Mucosa of gallbladder (tissue), 1 donor: ENCODE measurements at regions not wholly inside any gene's neighbourhood (a gene's known extent, or its start where the extent isn't known, plus 50 kb on each side); places are given as distances from the start of the nearest gene placed in this dataset.

Experiments
- DNase-seq: peaks from one replicate; pipeline ENCODE4 v3.0.0-alpha.2; 2020; ENCODE audit warnings: low spot score
- donor health status: DM: no; HTN: no; CAD: no.

DNA sequence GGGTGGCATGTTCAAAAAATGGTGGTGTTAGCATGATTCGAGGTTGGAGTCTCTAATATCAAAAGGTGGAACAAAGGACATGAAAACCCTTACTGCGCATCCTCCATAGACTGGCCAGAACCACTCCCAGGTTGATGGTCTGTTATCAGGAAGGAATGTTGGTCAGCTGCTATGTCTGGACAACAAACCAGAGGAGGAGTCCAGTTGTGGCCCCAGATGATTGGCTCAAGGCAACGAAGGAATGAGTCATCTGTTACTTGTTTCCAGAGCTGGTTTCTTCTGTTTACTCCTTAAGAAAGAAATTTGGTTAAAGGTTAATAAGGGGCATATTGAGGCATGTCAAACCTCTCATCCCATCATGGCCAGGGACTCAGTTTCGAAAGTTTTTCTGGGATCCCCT, 56.8 kb upstream of the GRIA4 start:
- no peak for DNase-seq

DNA sequence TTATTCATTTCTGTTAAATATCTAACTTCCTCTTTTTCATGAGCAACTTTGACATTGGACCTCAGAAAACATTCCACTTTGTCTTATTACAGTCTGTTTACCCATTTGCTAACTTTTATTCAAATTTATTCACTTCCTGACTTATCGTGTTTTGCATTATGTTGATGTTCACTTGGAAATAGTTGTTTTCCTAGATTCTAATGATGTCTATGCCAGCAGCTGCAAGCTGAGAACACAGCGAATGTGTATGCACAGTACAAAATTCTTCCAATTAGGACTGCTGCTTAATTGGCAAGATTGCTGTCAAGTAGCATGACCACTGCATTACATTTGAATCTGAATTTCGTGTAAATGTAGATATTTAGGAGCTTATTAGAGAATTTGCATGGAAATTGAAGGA, 61.5 kb upstream of the GRIA4 start:
- no peak for DNase-seq

DNA sequence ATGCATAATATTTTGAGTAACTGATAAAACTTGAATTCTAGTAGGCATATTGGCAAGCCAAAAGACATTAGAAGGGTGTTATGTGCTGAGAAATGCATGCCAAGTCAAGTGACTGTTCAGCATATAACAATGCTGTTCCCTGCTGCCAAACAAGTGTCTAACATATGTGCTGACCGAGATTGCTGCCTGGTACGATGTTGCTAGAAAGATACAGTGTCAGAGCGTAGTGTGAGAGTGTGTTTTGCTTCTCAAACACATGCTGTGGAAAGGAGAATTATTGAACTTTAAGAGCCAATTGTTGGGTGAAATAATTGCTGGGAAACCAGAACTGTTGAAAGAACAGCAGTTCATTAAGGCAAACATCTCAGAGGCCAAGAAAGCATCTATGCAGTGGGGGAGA, 71.3 kb upstream of the GRIA4 start:
- DNase-seq: no peak

DNA sequence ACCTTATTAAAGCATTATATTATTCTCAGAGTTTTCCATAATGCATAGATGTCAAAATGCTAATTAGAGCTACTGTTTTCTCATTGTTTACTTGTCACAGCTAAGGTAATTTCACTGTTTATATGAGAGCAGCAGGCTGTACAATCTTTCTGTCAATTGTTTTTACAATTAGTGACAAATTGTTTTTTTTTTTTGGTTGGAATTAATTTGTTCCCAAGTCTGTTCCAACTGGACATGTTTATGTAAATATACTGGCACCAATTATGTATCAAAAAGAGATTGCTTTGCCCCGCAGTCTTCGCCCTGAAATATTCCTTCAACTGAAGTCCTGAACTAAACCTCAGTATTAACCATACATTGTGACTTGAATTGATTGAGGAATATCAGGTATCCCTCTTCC, 72.3 kb upstream of the GRIA4 start:
- no peak for DNase-seq

DNA sequence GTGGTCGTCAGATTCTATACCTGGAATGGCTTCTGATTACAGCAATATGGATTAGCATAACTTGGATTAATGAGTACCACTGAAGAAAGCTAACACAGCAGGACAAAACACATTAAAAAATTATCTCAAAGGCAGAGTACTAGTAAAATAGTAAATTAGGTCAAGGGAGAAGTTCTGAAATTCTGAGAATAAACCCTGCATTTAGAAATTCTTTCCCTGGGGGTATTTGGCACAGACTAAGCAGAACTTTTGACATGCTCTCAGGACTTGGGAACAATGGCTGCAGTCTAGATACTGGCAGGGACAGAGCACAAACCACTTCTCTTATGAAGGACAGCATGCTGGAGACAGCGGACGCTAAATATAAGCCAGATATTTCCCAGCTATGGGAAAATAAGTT, 85.6 kb upstream of the GRIA4 start:
- DNase-seq: no peak

DNA sequence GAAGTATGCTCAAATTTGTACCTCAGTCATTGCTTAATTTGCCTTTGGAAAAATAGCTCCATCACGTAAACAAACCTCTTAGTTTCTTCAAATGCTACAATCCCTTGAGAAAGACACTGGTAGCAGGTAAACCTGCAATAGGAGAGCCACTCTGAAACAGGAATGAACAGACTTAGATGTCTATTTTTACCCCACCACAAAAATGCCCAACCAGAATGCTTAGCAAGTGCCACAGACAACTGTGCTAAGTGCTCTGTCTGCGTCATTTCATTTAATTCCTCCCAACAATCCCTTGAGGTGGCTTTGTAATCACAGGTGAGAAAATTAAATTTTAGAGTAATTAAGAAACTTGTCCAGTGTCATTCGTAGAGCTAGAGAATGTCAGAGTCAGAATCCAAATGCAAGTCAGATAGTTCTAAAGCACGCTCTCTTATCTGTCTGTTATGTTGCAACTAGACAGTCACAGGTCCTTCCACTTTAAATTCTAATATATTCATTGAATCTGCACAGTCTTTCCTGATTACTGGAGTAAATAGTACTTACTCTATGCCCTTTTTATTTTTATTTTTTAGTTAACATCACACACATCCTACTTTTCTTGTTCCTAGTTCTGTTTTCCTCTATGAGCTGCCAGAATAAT, 89.0 kb upstream of the GRIA4 start:
- no peak for DNase-seq

DNA sequence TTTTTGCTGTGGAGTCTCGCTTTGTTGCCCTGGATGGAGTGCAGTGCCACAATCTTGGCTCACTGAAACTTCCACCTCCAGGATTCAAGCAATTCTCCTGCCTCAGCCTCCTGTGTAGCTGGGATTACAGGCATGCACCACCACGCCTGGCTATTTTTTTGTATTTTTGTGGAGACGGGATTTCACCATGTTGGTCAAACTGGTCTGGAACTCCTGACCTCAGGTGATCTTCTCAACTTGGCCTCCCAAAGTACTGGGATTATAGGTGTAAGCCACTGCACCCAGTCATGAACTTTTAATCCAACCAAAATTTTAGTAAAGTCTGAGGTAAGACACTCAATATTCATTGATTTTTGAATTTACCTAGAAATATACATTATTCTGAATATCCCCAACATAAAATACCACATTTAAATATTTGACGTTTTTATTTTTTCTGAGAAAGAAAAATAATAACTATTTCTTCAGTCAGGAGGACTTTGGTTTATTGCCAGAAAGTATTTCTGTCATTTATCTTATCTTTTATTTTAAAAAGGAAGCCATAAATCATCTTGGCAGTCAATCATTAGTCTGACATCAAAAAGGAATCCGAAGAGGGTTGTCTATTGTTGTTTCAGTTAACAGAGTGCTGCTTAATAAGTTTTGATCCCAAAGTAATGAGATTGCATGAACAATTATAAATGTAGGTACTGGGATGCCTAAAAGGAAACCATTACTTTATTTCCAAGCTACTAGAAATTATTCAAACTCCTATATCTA, 102.2 kb upstream of the GRIA4 start:
- no peak for DNase-seq

DNA sequence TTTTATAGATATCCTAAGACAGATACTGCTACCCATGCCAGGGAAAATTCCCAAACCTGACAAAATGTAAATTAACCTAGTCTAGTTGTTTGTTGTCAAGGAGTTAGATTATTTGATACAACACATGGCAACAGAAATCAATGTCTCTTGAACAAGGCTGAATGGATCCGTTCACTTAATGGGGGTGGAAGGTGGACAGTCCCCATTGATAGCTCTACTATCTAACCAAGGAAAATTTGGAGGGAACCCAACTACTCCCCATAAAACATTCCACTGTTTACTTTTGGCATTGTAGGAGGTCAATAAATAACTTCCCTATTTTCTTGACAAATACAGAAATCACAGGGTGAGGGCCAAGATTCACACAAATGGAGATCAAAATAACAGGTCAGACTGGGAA, 117.9 kb upstream of the GRIA4 start:
- no peak for DNase-seq

DNA sequence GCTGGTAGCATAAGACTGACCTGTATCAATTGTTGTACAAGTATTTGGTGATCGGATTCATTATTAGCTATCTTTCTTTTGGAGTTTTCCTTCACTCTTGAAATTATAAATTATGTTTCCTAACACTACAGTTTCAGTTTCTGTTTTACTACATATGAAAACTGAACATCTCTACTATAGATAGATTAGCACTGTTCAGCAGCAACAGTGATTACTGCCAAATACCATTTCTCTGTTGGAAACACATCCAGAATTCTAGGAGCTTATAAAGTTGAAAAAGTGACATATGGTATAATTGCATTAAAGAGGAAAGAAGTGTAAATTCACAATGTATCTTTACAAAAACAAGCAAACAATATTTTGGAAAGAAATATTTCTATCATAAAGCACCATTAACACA, 118.5 kb upstream of the GRIA4 start:
- no peak for DNase-seq

DNA sequence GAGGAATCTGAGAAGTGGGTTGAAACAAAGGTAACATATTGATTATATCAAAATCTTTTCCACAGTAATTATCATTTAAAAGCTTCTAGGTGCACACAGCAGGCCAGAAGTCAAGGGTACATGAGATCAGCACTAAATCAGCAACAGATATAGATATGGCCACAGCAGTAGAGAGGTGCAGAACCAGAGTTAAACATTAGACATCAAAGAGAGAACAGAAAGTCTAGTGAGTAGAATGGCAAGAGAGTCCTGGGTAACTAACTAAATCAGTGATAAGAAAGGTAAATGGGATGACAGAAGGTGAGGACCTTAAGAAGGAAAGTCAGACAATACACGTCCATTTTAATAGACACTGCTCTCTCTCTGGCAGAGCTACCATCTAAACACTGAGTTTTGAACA, 119.5 kb upstream of the GRIA4 start:
- DNase-seq: no peak

DNA sequence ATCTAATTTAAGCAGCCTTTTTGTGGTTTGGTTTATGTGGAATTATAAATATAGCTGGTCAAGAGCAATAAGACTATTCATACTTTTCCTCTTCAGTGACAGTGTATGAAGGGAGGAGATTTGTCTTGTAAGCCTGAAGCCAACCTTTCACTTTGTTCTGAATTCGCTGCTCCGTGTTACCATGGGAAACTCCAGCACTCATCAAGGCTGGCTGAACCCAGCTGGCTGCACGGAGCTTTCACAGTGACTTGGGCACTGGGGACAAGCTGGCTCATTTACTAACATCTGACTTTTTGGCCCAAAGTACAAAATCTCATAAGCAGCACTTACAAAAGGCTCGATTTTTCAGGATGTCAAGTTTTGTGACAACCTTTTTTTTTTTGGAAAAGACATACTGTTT, 120.4 kb upstream of the GRIA4 start:
- no peak for DNase-seq

DNA sequence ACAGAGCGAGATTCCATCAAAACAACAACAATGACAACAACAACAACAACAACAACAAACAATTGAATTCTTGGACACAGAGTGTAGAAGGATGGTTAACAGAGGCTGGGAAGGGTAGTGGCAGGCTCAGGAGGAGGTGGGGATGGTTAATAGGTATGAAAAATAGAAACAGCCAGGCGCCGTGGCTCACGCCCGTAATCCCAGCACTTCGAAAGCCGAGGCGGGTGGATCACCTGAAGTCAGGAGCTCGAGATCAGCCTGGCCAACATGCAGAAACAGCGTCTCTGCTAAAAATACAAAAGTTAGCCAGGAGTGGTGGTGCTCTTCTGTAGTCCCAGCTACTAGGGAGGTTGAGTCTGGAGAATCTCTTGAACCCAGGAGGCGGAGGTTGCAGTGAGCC, 122.9 kb upstream of the GRIA4 start:
- DNase-seq: no peak

DNA sequence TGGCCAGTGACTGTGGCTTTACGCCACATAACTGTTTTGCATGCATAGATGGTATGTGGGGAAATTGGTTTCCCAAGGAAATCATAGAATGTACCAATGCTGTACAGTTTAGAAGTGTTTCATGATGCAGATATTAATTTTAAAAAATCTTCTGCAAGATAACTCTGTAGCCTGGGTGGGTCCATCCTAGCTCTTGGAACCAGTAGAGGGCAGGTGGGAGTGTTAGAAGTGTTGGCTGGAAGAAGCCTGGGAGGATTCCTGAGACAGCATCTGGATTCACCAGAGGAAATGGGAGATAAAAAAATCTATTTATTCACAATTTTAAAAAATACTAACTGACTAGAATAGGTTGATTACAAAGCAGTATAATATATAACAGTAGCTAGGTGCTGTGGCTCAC, 139.9 kb upstream of the GRIA4 start:
- no peak for DNase-seq

DNA sequence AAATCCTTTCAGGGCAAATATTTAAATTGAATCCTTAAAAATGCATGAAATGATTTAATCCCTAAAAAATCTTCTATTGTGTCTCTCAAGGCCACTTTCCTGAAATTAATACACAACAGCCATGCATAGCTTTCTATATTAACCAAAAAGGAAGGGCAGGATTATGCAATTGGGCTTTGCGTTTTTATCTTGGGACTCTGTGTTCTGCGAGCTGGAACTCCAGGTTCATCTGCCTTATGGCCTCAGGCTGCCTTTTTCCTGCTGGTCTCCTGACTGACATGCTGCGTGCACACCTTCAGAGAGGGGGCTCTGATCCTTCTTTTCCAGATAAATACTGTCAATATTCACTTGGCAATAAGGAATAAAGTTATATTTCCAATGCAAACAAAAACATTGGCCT, 141.7 kb upstream of the GRIA4 start:
- no peak for DNase-seq

DNA sequence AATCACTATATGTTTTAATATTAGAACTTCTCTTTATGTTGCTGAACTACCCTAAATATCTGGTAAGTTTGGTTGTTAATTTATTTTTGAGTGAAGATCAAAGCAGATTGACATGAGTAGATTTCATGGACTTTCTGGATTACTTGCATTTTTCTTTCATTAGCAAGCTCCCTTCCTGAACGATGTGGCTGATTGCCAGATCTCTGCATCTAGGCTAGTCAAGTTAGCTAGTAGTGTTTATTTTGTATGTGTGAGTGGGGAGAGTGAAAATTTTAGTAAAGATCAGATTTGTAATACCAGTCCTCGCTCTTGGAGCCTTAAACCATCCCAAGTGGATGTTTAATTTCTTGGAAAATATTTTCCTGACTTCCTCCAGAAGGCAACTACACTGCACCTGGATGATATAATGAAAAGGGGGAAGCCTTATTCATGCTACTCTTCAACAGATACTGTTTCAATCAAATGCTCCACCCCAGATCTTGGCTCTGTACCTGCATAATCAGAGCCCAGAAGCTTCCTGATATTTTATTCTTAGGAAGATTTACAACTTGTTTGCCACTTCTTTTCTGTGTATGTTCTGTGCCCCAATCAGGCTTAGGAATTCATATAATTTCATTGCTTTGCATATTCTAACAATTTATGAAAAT, 143.2 kb upstream of the GRIA4 start:
- no peak for DNase-seq

DNA sequence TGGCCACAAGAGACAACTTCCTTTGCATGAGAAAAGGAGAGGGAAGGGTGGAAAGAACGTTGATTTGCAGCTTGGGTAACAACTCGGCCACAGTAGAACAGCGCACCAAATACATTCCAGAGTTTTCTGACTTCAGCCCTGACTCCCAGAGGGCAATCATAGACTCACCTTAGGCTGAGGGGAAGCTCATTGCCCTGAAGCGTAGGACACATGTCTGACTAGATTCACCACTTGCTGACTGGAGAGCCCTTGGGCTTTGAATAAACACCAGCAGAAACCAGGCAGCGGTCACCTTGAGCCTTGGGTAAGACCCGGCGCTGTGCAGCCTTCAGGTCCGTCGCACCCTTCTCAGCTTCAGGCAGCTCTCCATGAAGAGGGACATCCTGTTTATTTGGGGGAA, 151.8 kb upstream of the GRIA4 start:
- no peak for DNase-seq

DNA sequence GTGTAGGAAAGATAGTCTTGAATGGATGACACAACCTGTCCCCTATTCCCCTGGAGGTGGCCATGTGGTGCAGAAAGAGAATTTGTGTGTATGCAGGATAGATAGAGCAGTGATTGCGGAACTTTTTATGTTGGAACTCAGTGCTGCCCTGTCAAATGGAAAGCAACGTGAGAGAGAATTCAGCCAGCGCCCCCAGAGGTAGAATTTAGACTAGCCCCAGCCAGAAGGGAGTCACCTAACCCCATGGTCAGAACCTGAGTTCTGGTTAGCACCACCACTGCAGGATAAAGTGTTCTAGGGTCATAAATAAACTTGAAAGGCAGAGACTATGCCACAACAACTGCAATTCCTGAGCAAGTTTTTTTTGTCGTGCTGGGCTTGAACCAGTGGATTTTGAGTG, 152.9 kb upstream of the GRIA4 start:
- no peak for DNase-seq

DNA sequence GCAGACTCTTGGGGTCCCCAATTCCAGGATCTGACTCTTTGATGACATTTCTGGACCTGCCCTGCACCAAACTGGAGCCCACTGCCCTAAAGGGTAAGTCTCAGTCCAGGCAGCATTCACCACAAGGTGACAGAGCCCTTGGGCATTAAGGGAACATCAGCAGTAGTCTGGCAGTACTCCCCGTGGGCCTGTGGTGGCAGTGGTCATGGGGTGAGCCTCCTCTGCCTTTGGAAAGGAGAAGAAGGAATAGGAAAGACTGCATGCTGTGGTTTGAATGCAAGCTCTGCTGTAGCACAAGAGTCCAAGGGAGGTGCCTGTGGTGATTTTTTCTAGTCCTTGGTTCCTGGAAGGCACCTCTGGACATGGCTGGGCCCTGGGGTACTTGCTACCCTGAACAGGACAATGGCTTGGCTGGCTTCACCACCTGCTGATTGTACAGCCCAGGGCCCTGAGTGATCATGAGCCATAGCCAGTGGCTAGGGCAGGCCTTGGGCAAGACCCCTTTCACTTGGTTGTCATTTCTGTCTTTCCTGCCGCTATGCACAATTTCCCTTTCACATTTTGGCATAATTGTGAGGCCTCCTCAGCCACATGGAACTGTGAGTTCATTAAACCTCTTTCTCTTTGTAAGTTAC, 160.7 kb upstream of the GRIA4 start:
- DNase-seq: no peak

DNA sequence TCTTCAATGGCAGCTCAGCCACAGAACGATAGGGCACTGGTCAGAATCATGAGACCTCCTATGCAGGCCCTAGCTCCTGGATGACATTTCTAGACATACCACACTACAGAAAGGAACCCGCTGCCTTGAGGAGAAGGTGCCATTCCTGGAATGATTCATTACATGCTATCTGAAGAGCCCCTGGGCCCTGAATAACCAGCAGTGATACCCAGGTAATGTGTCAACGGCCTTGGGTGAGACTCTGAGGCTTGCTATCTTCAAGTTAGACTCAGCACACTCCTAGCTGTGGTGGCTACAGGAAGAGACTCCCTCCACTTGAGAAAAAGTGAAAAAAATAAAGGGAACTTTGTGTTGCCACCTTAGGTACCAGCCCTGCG, 161.2 kb upstream of the GRIA4 start:
- DNase-seq: no peak

DNA sequence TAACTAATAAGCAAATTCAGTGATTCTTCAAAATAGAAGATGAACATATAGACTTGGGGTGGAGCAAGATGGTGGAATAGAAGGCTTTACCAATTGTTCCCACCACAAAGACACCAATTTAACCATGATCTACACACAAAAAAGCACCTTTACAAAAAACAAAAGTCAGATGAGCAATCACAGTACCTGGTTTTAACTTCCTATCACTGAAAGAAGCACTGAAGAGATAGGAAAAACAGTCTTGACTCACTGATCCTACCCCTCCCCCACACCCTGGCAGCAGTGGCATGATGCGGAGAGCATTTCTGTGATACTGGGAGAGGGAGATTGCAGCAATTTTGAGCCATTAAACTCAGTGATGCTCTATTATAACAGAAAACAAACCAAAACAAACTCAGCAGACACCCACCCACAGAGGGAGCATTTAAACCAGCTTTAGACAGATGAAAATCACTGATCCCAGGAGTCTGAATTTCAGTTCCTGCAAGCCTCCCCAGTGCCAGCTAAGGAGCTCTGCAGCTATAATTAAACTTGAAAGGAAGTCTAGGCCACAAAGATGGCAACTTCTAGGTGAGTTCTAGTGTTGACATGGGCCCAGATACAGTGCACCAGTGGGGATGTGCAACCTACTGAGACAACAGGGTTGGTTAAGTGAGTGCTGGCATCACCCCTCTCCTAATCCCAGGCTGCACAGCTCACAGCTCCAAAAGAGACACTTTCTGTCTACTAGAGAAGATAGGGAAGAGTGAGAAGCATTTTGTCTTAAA, 161.8 kb upstream of the GRIA4 start:
- DNase-seq: no peak

DNA sequence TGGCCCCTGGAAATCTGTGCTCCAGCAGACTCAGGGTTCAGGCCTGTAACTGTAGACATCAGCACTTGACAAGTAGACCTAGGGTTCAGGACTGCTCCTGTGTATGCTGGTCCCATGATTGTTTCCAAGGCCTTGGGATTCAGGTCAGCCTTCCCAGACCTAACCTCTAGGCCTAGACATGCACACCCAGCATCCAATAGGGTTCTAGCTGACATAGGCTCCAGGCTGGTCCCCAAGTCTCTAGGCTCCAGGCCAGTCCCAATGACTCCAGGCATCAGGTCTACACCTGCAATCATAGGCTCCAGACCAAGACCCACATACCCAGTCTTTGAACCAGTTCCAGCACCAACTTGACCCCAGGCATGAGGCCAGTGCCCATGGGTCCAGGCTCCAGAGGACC, 166.2 kb upstream of the GRIA4 start:
- no peak for DNase-seq
